ENCODE measurements at regions not wholly inside any gene's neighbourhood (a gene's known extent, or its start where the extent isn't known, plus 50 kb on each side); places are given as distances from the start of the nearest gene placed in this dataset.

DNA sequence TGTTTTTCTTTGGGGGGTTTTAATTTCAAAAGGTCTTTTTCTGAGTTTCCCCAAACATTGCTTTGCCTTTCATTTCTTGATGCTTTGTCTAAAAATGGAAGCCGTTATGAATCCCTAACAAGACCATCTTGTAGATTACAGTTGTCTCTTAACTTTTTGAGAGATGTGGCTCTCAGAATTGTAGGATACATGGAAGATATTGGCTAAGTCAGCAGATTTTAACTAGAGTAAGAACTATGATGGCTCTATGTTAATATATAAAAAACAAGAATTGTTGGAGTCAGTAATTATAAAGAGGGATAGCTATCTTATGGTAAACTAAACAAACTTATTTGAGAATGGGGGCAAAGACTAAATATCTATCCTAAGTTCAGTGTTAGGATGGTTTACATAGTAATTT lies 96.6 kb upstream of the HS3ST5 start:
- H3K36me3 ChIP-seq (ENCODE audit: control insufficient read depth, insufficient read depth, low read length), result no peaks in the 10 kb centered on the region
- H3K4me3 ChIP-seq (ENCODE audit: low read depth in 2 of 2, low read length in 2 of 2), result no peak overlapping the region
- in situ Hi-C loops (cut with HindIII; ENCODE audit: low pct_unique_long_range_greater_than_20kb, low sequenced_read_pairs), result no loop called here
- no peaks in the 10 kb centered on the region for H3K4me1 ChIP-seq (ENCODE audit: control insufficient read depth, insufficient read depth, low read length)
- CTCF ChIA-PET, result no interaction called here
- intact Hi-C loops (cut with micrococcal nuclease; ENCODE audit: unreplicated experiment), result no loop called here
- no peaks in the 10 kb centered on the region for H3K9me3 ChIP-seq (ENCODE audit: control insufficient read depth, insufficient read depth, low read depth, low read length)
- H3K27me3 ChIP-seq (ENCODE audit: control insufficient read depth, insufficient read depth, low read length), result no peaks in the 10 kb centered on the region
- no TSS peak for BruUV-seq (replicated peaks)
- TF ChIP-seq, protein P1, sequence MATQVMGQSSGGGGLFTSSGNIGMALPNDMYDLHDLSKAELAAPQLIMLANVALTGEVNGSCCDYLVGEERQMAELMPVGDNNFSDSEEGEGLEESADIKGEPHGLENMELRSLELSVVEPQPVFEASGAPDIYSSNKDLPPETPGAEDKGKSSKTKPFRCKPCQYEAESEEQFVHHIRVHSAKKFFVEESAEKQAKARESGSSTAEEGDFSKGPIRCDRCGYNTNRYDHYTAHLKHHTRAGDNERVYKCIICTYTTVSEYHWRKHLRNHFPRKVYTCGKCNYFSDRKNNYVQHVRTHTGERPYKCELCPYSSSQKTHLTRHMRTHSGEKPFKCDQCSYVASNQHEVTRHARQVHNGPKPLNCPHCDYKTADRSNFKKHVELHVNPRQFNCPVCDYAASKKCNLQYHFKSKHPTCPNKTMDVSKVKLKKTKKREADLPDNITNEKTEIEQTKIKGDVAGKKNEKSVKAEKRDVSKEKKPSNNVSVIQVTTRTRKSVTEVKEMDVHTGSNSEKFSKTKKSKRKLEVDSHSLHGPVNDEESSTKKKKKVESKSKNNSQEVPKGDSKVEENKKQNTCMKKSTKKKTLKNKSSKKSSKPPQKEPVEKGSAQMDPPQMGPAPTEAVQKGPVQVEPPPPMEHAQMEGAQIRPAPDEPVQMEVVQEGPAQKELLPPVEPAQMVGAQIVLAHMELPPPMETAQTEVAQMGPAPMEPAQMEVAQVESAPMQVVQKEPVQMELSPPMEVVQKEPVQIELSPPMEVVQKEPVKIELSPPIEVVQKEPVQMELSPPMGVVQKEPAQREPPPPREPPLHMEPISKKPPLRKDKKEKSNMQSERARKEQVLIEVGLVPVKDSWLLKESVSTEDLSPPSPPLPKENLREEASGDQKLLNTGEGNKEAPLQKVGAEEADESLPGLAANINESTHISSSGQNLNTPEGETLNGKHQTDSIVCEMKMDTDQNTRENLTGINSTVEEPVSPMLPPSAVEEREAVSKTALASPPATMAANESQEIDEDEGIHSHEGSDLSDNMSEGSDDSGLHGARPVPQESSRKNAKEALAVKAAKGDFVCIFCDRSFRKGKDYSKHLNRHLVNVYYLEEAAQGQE (IDR thresholded peaks at IDR 0.05; ENCODE audit: insufficient read depth in 1 of 2, low read depth in 2 of 2, low read length in 1 of 2), result no peak
- TF ChIP-seq TCF7L2 (IDR thresholded peaks at IDR 0.05; ENCODE audit: low read depth, low read length) (no peak), SIN3A (IDR thresholded peaks at IDR 0.05; ENCODE audit: borderline replicate concordance, insufficient read depth, low read depth, low read length) (no peak), POLR2AphosphoS5 (IDR thresholded peaks at IDR 0.05; ENCODE audit: low read depth, low read length) (no peak)
- TF ChIP-seq, protein P2, sequence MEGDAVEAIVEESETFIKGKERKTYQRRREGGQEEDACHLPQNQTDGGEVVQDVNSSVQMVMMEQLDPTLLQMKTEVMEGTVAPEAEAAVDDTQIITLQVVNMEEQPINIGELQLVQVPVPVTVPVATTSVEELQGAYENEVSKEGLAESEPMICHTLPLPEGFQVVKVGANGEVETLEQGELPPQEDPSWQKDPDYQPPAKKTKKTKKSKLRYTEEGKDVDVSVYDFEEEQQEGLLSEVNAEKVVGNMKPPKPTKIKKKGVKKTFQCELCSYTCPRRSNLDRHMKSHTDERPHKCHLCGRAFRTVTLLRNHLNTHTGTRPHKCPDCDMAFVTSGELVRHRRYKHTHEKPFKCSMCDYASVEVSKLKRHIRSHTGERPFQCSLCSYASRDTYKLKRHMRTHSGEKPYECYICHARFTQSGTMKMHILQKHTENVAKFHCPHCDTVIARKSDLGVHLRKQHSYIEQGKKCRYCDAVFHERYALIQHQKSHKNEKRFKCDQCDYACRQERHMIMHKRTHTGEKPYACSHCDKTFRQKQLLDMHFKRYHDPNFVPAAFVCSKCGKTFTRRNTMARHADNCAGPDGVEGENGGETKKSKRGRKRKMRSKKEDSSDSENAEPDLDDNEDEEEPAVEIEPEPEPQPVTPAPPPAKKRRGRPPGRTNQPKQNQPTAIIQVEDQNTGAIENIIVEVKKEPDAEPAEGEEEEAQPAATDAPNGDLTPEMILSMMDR (IDR thresholded peaks at IDR 0.05), result no peak
- ATAC-seq (no peak), DNase-seq (ENCODE audit: low read depth, low spot score) (no peak)
- H3K27ac ChIP-seq (ENCODE audit: low read length), result no peak overlapping the region
- POLR2A ChIA-PET, result no interaction called here

DNA sequence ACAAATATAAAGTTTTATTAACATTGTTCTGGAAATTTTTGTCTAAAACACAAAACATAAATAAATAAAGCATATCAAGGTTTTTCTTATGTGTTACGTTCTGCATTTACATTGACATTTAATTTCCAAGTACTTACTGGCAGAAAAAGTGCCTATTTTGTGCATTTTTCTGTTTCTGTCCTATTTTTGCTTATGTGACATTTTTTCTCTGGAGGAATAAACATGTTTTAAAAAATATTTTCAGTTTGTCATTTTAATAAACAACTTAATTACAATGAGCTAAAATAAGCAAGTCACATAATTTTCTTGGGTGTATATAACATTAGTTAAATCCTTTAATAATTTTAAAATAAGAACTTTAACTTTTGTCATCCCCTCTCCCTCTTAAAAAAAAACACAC lies 94.4 kb upstream of the HS3ST5 start:
- no TSS peak for BruUV-seq (replicated peaks)
- no peak for DNase-seq (ENCODE audit: low read depth, low spot score)
- ChIA-PET CTCF (no interaction called here), POLR2A (no interaction called here)
- intact Hi-C loops (cut with micrococcal nuclease; ENCODE audit: unreplicated experiment) (no loop called here), in situ Hi-C loops (cut with HindIII; ENCODE audit: low pct_unique_long_range_greater_than_20kb, low sequenced_read_pairs) (no loop called here)
- no peaks in the 10 kb centered on the region for H3K36me3 ChIP-seq (ENCODE audit: control insufficient read depth, insufficient read depth, low read length)
- H3K27me3 ChIP-seq (ENCODE audit: control insufficient read depth, insufficient read depth, low read length), result no peaks in the 10 kb centered on the region
- no peak overlapping the region for H3K4me3 ChIP-seq (ENCODE audit: low read depth in 2 of 2, low read length in 2 of 2)
- no peaks in the 10 kb centered on the region for H3K4me1 ChIP-seq (ENCODE audit: control insufficient read depth, insufficient read depth, low read length)
- no peaks in the 10 kb centered on the region for H3K9me3 ChIP-seq (ENCODE audit: control insufficient read depth, insufficient read depth, low read depth, low read length)
- no peak for ATAC-seq
- H3K27ac ChIP-seq (ENCODE audit: low read length), result no peak overlapping the region
- TF ChIP-seq SIN3A (IDR thresholded peaks at IDR 0.05; ENCODE audit: borderline replicate concordance, insufficient read depth, low read depth, low read length), result no peak
- TF ChIP-seq, protein P1 (IDR thresholded peaks at IDR 0.05; ENCODE audit: insufficient read depth in 1 of 2, low read depth in 2 of 2, low read length in 1 of 2), result no peak
- no peak for TF ChIP-seq POLR2AphosphoS5 (IDR thresholded peaks at IDR 0.05; ENCODE audit: low read depth, low read length)
- no peak for TF ChIP-seq TCF7L2 (IDR thresholded peaks at IDR 0.05; ENCODE audit: low read depth, low read length)
- TF ChIP-seq, protein P2 (IDR thresholded peaks at IDR 0.05), result no peak
